CD14-positive monocyte (primary cell): ENCODE measurements at regions not wholly inside any gene's neighbourhood (a gene's known extent, or its start where the extent isn't known, plus 50 kb on each side); places are given as distances from the start of the nearest gene placed in this dataset.

ENCODE experiments used
- DNase-seq, 3 donors: peaks; one replicate each; pipeline ENCODE4 v3.0.0-alpha.2; 2011 to 2022
- H2AFZ ChIP-seq: 2 replicates; pipeline ENCODE4 v1.6.0; 2012; ENCODE audit warnings: mild to moderate bottlenecking, low read depth, low read length, inconsistent platforms; ENCODE audit not compliant: insufficient read depth, poor library complexity, severe bottlenecking
- H3K27ac ChIP-seq, 2 donors: 1 replicate in 1 of 2; 2 replicates in 1 of 2; pipeline ENCODE4 v1.5.1; 2012 to 2013; ENCODE audit warnings: low read length in 2 of 2, control low read depth in 1 of 2, inconsistent platforms in 1 of 2, low read depth in 1 of 2, mild to moderate bottlenecking in 1 of 2
- H3K27me3 ChIP-seq, 2 donors: one replicate each; pipeline versions ENCODE4 v1.6.0 to v1.6.1; 2011 to 2013; ENCODE audit warnings: low read length in 2 of 2; ENCODE audit not compliant: control insufficient read depth in 2 of 2, insufficient read depth in 2 of 2
- H3K36me3 ChIP-seq, 2 donors: replicated peaks in 1 of 2; 1 replicate in 1 of 2; 2 replicates in 1 of 2; pipeline versions ENCODE4 v1.5.1 to v1.6.1; 2012 to 2013; ENCODE audit warnings: low read length in 2 of 2, control low read depth in 1 of 2, inconsistent platforms in 1 of 2, mild to moderate bottlenecking in 1 of 2; ENCODE audit not compliant: insufficient read depth in 2 of 2, control insufficient read depth in 1 of 2
- H3K4me1 ChIP-seq, 2 donors: 1 replicate in 1 of 2; 2 replicates in 1 of 2; pipeline versions ENCODE4 v1.5.1 to v1.6.1; 2012 to 2013; ENCODE audit warnings: low read length in 2 of 2, control low read depth in 1 of 2, inconsistent platforms in 1 of 2, mild to moderate bottlenecking in 1 of 2, moderate library complexity in 1 of 2; ENCODE audit not compliant: insufficient read depth in 2 of 2, control insufficient read depth in 1 of 2
- H3K4me2 ChIP-seq: replicated peaks from 2 replicates; pipeline ENCODE3; 2012; ENCODE audit warnings: low read length, moderate library complexity, mild to moderate bottlenecking; ENCODE audit not compliant: poor library complexity, severe bottlenecking; ENCODE audit errors: extremely low read depth
- H3K4me3 ChIP-seq, 3 experiments: fragments of 200-600 bp in 1 of 3; sonication (generic) in 1 of 3; replicated peaks in 1 of 3; 1 replicate in 2 of 3; 2 replicates in 1 of 3; pipeline ENCODE4 v1.5.1; 2011 to 2013; ENCODE audit warnings: low read length in 3 of 3, mild to moderate bottlenecking in 3 of 3, control low read depth in 2 of 3, low read depth in 2 of 3, inconsistent platforms in 1 of 3, moderate library complexity in 1 of 3
- H3K79me2 ChIP-seq: 2 replicates; pipeline ENCODE4 v1.6.0; 2012; ENCODE audit warnings: mild to moderate bottlenecking, control low read depth, inconsistent platforms, low read length, moderate library complexity; ENCODE audit not compliant: insufficient read depth
- H3K9ac ChIP-seq: 2 replicates; pipeline ENCODE4 v1.6.0; 2017; ENCODE audit warnings: low read length, mild to moderate bottlenecking; ENCODE audit not compliant: insufficient read depth, poor library complexity, severe bottlenecking
- H3K9me3 ChIP-seq, 2 donors: replicated peaks in 1 of 2; 1 replicate in 1 of 2; 2 replicates in 1 of 2; pipeline versions ENCODE4 v1.5.1 to v1.6.1; 2012 to 2013; ENCODE audit warnings: low read length in 2 of 2, control low read depth in 1 of 2; ENCODE audit not compliant: control insufficient read depth in 1 of 2, insufficient read depth in 1 of 2
- H4K20me1 ChIP-seq: 2 replicates; pipeline ENCODE4 v1.6.0; 2012; ENCODE audit warnings: mild to moderate bottlenecking, low read length, control low read depth, moderate library complexity; ENCODE audit not compliant: insufficient read depth
- H3K27ac Mint-ChIP-seq, 7 donors: one replicate each; pipeline ENCODE4 v1.8.0; 2020; ENCODE audit warnings: mild to moderate bottlenecking in 7 of 7, mixed read lengths in 7 of 7, moderate library complexity in 6 of 7, inconsistent platforms in 2 of 7
- H3K27me3 Mint-ChIP-seq, 3 donors: one replicate each; pipeline ENCODE4 v1.8.0; 2021 to 2022; ENCODE audit warnings: low read depth in 3 of 3, mild to moderate bottlenecking in 3 of 3, mixed read lengths in 3 of 3, moderate library complexity in 3 of 3, inconsistent platforms in 1 of 3
- H3K36me3 Mint-ChIP-seq, 2 donors: one replicate each; pipeline ENCODE4 v1.8.0; 2020; ENCODE audit warnings: mixed read lengths in 2 of 2, inconsistent platforms in 1 of 2, mild to moderate bottlenecking in 1 of 2
- H3K4me1 Mint-ChIP-seq: one replicate; pipeline ENCODE4 v1.8.0; 2020; ENCODE audit warnings: mild to moderate bottlenecking, mixed read lengths
- H3K4me3 Mint-ChIP-seq, 2 donors: one replicate each; pipeline ENCODE4 v1.8.0; 2020; ENCODE audit warnings: mild to moderate bottlenecking in 2 of 2, mixed read lengths in 2 of 2, moderate library complexity in 1 of 2
- H3K9me3 Mint-ChIP-seq, 7 donors: one replicate each; pipeline ENCODE4 v1.8.0; 2020 to 2022; ENCODE audit warnings: mixed read lengths in 7 of 7, mild to moderate bottlenecking in 6 of 7, moderate library complexity in 6 of 7, inconsistent platforms in 2 of 7
- WGBS: methylation state at CpG from one replicate; pipeline ENCODE4 v1.1.5; 2013; ENCODE audit warnings: missing lambda C conversion rate; ENCODE audit not compliant: insufficient coverage; 5-methylcytosine and 5-hydroxymethylcytosine counted together
- intact Hi-C, 2 donors: fragments of 100-400 bp; cut with micrococcal nuclease; formaldehyde crosslinking; loops; one replicate each; pipeline versions ENCODE4 v1.15.0 to v1.15.1; 2023
- TF ChIP-seq, protein P1 (sequence below): fragments of 200-600 bp; IDR thresholded peaks from one replicate; pipeline ENCODE4 v1.8.0; 2022; ENCODE audit warnings: antibody characterized with exemption, mild to moderate bottlenecking

DNA sequence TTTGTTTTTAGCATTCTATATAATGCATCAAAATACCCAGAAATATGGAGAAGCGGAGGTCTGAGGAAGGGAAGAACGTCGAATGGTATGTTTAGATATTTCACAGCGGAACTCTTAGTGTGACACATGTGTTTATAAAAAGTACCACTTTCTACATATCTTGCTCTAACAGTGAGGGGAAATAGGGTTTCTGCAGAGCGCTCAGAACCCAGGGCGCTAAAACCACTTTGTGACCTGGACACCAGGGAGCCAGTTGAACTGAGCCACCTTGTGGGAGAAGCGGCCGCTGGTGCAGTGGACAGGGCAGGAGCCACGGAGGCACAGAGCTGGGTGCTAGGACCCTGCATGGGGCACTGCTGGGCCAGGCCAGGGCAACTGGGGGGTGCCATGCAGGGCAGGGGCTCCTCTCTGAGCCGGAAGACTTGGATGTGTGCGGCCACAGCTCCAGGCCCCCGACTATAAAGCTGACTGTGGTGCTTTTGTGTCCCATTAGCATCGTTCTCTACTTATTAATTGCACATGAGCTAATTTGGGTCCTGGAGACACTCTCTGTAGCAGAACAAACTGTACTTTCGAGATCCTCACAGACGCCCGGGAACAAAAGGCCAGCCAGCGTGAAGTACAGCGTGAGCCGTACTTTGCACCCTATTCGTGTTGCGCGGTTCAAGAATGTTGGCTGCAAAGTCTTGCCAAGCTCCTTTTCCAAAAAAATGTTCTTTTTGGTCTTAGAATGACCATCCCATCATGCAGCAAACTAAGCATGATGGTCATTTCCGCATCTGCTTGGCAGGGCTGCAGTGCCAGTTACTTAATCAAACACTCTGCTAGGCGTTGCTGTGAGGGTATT, 151.9 kb upstream of the ALKAL2 start:
- Histone ChIP-seq H3K27me3 (no peaks in the 10 kb centered on the region), H3K27ac (no peak overlapping the region), H3K36me3 (no peaks in the 10 kb centered on the region), H3K9me3 (peaks cover 0 to 7% of the 10 kb centered on the region in 2 donors), H3K4me2 (no peak overlapping the region), H2AFZ (no peak overlapping the region), H3K79me2 (no peaks in the 10 kb centered on the region), H4K20me1 (no peaks in the 10 kb centered on the region), H3K9ac (no peak overlapping the region), H3K4me1 (no peaks in the 10 kb centered on the region), H3K4me3 (no peak overlapping the region)
- Mint-ChIP-seq H3K4me1 (no peaks in the 10 kb centered on the region), H3K4me3 (no peak overlapping the region), H3K27ac (no peak overlapping the region), H3K36me3 (no peaks in the 10 kb centered on the region), H3K9me3 (peaks cover 0 to 3% (median 0%) of the 10 kb centered on the region in 7 donors), H3K27me3 (peaks cover 4 to 5% (median 5%) of the 10 kb centered on the region in 3 donors)
- WGBS = 85% methylated on average over 19 of the region's 24 CpGs
- DNase-seq = no peak
- intact Hi-C loops = no loop called here
- TF ChIP-seq, protein P1, sequence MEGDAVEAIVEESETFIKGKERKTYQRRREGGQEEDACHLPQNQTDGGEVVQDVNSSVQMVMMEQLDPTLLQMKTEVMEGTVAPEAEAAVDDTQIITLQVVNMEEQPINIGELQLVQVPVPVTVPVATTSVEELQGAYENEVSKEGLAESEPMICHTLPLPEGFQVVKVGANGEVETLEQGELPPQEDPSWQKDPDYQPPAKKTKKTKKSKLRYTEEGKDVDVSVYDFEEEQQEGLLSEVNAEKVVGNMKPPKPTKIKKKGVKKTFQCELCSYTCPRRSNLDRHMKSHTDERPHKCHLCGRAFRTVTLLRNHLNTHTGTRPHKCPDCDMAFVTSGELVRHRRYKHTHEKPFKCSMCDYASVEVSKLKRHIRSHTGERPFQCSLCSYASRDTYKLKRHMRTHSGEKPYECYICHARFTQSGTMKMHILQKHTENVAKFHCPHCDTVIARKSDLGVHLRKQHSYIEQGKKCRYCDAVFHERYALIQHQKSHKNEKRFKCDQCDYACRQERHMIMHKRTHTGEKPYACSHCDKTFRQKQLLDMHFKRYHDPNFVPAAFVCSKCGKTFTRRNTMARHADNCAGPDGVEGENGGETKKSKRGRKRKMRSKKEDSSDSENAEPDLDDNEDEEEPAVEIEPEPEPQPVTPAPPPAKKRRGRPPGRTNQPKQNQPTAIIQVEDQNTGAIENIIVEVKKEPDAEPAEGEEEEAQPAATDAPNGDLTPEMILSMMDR = no peak

DNA sequence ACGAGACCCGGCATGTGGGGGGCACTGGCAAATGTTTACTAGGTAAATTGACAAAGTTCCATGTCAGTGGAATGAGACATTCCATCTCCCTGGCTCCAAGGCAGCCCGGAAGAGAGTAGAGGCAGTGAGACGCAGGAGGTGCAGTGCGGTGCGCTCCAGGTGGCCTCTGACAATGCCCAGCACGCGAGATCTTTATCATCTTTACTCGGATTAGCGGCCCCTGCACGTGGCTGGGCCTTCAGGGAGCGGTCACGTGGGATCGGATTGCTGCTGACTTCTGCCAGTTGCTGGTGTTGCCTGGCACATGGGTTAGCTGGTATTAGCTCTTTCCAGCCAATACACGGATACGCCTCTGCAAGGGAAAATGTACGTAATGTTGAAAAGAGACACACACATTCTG, 151.2 kb upstream of the ALKAL2 start:
- H3K27me3 Mint-ChIP-seq = peaks cover 3 to 5% (median 4%) of the 10 kb centered on the region in 3 donors
- H3K9me3 Mint-ChIP-seq = peaks cover 0 to 3% (median 0%) of the 10 kb centered on the region in 7 donors
- no peak overlapping the region for H3K27ac Mint-ChIP-seq
- no peaks in the 10 kb centered on the region for H3K27me3 ChIP-seq
- no peaks in the 10 kb centered on the region for H3K36me3 Mint-ChIP-seq
- DNase-seq = no peak
- WGBS = 96% methylated on average over 14 of the region's 17 CpGs
- H3K4me1 Mint-ChIP-seq = no peaks in the 10 kb centered on the region
- H4K20me1 ChIP-seq = no peaks in the 10 kb centered on the region
- H2AFZ ChIP-seq = no peak overlapping the region
- H3K79me2 ChIP-seq = no peaks in the 10 kb centered on the region
- H3K4me3 ChIP-seq = no peak overlapping the region
- H3K27ac ChIP-seq = no peak overlapping the region
- no peaks in the 10 kb centered on the region for H3K36me3 ChIP-seq
- H3K9ac ChIP-seq = no peak overlapping the region
- intact Hi-C loops = no loop called here
- no peak overlapping the region for H3K4me2 ChIP-seq
- TF ChIP-seq, protein P1 = no peak
- H3K4me3 Mint-ChIP-seq = no peak overlapping the region
- peaks cover 0 to 7% of the 10 kb centered on the region in 2 donors for H3K9me3 ChIP-seq
- H3K4me1 ChIP-seq = no peaks in the 10 kb centered on the region
